ENCODE measurements at regions not wholly inside any gene's neighbourhood (a gene's known extent, or its start where the extent isn't known, plus 50 kb on each side); places are given as distances from the start of the nearest gene placed in this dataset.

- TF ChIP-seq YY1 (IDR thresholded peaks at IDR 0.05; ENCODE audit: low read depth) (no peak), TCF12 (IDR thresholded peaks at IDR 0.05; ENCODE audit: low read depth) (no peak)
Measured at GRCh38 chr4:35534962-35535361, 709.4 kb downstream of the ARAP2 start.

GRCh38 chr4:35538807-35539206, 705.5 kb downstream of the ARAP2 start:
- TF ChIP-seq CREB1 (IDR thresholded peaks at IDR 0.05; ENCODE audit: low read depth): no peak

GRCh38 chr4:35539404-35540055, 704.8 kb downstream of the ARAP2 start:
- TF ChIP-seq EGR1 (IDR thresholded peaks at IDR 0.05) (no peak), EP300 (IDR thresholded peaks at IDR 0.05; ENCODE audit: borderline replicate concordance) (no peak), CREB1 (IDR thresholded peaks at IDR 0.05; ENCODE audit: low read depth) (no peak), TAF1 (IDR thresholded peaks at IDR 0.05; ENCODE audit: low read depth) (no peak), TEAD4 (IDR thresholded peaks at IDR 0.05) (no peak), RAD21 (IDR thresholded peaks at IDR 0.05; ENCODE audit: low read depth) (no peak), YY1 (IDR thresholded peaks at IDR 0.05; ENCODE audit: low read depth) (no peak), TCF12 (IDR thresholded peaks at IDR 0.05; ENCODE audit: low read depth) (no peak), ZBTB7A (IDR thresholded peaks at IDR 0.05; ENCODE audit: low read depth) (no peak), CEBPB (IDR thresholded peaks at IDR 0.05) (no peak), NFIC (IDR thresholded peaks at IDR 0.05) (no peak), USF1 (IDR thresholded peaks at IDR 0.05) (no peak), FOXM1 (IDR thresholded peaks at IDR 0.05; ENCODE audit: borderline replicate concordance, low read depth) (no peak)
- TF ChIP-seq, protein P1, sequence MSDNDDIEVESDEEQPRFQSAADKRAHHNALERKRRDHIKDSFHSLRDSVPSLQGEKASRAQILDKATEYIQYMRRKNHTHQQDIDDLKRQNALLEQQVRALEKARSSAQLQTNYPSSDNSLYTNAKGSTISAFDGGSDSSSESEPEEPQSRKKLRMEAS (IDR thresholded peaks at IDR 0.05): no peak
- TF ChIP-seq, protein P2, sequence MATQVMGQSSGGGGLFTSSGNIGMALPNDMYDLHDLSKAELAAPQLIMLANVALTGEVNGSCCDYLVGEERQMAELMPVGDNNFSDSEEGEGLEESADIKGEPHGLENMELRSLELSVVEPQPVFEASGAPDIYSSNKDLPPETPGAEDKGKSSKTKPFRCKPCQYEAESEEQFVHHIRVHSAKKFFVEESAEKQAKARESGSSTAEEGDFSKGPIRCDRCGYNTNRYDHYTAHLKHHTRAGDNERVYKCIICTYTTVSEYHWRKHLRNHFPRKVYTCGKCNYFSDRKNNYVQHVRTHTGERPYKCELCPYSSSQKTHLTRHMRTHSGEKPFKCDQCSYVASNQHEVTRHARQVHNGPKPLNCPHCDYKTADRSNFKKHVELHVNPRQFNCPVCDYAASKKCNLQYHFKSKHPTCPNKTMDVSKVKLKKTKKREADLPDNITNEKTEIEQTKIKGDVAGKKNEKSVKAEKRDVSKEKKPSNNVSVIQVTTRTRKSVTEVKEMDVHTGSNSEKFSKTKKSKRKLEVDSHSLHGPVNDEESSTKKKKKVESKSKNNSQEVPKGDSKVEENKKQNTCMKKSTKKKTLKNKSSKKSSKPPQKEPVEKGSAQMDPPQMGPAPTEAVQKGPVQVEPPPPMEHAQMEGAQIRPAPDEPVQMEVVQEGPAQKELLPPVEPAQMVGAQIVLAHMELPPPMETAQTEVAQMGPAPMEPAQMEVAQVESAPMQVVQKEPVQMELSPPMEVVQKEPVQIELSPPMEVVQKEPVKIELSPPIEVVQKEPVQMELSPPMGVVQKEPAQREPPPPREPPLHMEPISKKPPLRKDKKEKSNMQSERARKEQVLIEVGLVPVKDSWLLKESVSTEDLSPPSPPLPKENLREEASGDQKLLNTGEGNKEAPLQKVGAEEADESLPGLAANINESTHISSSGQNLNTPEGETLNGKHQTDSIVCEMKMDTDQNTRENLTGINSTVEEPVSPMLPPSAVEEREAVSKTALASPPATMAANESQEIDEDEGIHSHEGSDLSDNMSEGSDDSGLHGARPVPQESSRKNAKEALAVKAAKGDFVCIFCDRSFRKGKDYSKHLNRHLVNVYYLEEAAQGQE (IDR thresholded peaks at IDR 0.05; ENCODE audit: low read depth): no peak

DNA sequence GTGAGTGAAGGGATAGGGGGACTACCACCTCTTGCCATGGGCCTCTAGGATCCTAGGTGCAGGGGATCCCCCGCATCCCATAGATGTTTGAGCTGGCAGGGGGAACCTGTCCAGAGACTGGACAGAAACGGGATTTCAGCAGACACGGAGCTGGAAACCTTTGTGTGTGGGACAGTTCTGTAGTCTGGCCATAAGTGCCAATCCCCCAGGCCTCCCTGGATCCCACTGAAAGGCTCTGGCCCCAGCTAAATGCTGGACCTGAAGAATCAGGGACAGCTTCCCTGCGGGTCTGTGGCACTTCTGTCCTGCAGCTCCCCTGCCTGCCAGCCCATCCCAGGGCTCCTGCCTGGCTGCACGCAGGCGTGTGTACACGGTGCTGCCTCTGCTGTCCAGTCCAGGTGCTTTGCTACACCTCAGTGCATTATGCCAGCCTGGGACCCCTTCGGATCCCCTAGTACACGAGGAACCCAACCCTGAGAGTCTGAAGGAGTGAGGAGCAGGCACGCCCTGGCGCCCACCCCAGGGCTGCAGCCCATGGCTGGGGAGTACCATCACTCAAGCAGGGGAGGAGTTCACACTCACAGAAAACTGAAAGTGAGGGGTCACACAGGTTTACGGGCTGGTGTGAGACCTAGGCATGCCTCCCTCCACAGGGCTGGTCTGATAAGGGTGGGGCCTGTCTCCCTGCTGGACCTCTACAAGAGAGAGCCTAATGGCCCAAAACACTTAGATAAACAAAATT, 703.0 kb downstream of the ARAP2 start:
- TF ChIP-seq FOXM1 (IDR thresholded peaks at IDR 0.05; ENCODE audit: borderline replicate concordance, low read depth) (no peak), RAD21 (IDR thresholded peaks at IDR 0.05; ENCODE audit: low read depth) (no peak), EGR1 (IDR thresholded peaks at IDR 0.05) (no peak)

GRCh38 chr4:35541888-35542213, 702.5 kb downstream of the ARAP2 start:
- TF ChIP-seq TEAD4 (IDR thresholded peaks at IDR 0.05) (no peak), CREB1 (IDR thresholded peaks at IDR 0.05; ENCODE audit: low read depth) (no peak), CEBPB (IDR thresholded peaks at IDR 0.05) (no peak), RAD21 (IDR thresholded peaks at IDR 0.05; ENCODE audit: low read depth) (no peak), ZBTB7A (IDR thresholded peaks at IDR 0.05; ENCODE audit: low read depth) (no peak), YY1 (IDR thresholded peaks at IDR 0.05; ENCODE audit: low read depth) (no peak), TAF1 (IDR thresholded peaks at IDR 0.05; ENCODE audit: low read depth) (no peak), USF1 (IDR thresholded peaks at IDR 0.05) (no peak), NFIC (IDR thresholded peaks at IDR 0.05) (no peak), EP300 (IDR thresholded peaks at IDR 0.05; ENCODE audit: borderline replicate concordance) (no peak), FOXM1 (IDR thresholded peaks at IDR 0.05; ENCODE audit: borderline replicate concordance, low read depth) (no peak), TCF12 (IDR thresholded peaks at IDR 0.05; ENCODE audit: low read depth) (no peak)
- TF ChIP-seq, protein P1 (IDR thresholded peaks at IDR 0.05): no peak
- TF ChIP-seq, protein P2 (IDR thresholded peaks at IDR 0.05; ENCODE audit: low read depth): no peak

- TF ChIP-seq CREB1 (IDR thresholded peaks at IDR 0.05; ENCODE audit: low read depth): no peak
- TF ChIP-seq CEBPB (IDR thresholded peaks at IDR 0.05): no peak
- TF ChIP-seq NFIC (IDR thresholded peaks at IDR 0.05): no peak
- no peak for TF ChIP-seq USF1 (IDR thresholded peaks at IDR 0.05)
- no peak for TF ChIP-seq EP300 (IDR thresholded peaks at IDR 0.05; ENCODE audit: borderline replicate concordance)
- TF ChIP-seq, protein P2 (IDR thresholded peaks at IDR 0.05; ENCODE audit: low read depth): no peak
- TF ChIP-seq ZBTB7A (IDR thresholded peaks at IDR 0.05; ENCODE audit: low read depth): no peak
- no peak for TF ChIP-seq YY1 (IDR thresholded peaks at IDR 0.05; ENCODE audit: low read depth)
- no peak for TF ChIP-seq FOXM1 (IDR thresholded peaks at IDR 0.05; ENCODE audit: borderline replicate concordance, low read depth)
- TF ChIP-seq TAF1 (IDR thresholded peaks at IDR 0.05; ENCODE audit: low read depth): no peak
- no peak for TF ChIP-seq TCF12 (IDR thresholded peaks at IDR 0.05; ENCODE audit: low read depth)
- TF ChIP-seq EGR1 (IDR thresholded peaks at IDR 0.05): no peak
- TF ChIP-seq RAD21 (IDR thresholded peaks at IDR 0.05; ENCODE audit: low read depth): no peak
- TF ChIP-seq, protein P1 (IDR thresholded peaks at IDR 0.05): no peak
- TF ChIP-seq TEAD4 (IDR thresholded peaks at IDR 0.05): no peak
Measured at GRCh38 chr4:35548921-35549320, 695.4 kb downstream of the ARAP2 start.
